Sigmoid colon (tissue), 4 donors: ENCODE measurements at regions not wholly inside any gene's neighbourhood (a gene's known extent, or its start where the extent isn't known, plus 50 kb on each side); places are given as distances from the start of the nearest gene placed in this dataset.

Source experiments
- EP300 ChIP-seq, 4 donors: sonication (generic); formaldehyde crosslinking; IDR thresholded peaks; one replicate each; pipeline ENCODE4 v1.6.1; 2017; ENCODE audit warnings: antibody characterized with exemption in 4 of 4
- POLR2AphosphoS5 ChIP-seq, 4 donors: sonication (generic); formaldehyde crosslinking; IDR thresholded peaks; one replicate each; pipeline ENCODE4 v1.6.1; 2017; ENCODE audit warnings: antibody characterized with exemption in 4 of 4
- TF ChIP-seq, protein P1 (sequence below), 4 experiments: fragments of 450-650 bp in 3 of 4; fragments of 200-600 bp in 1 of 4; IDR thresholded peaks; one replicate each; pipeline ENCODE4 v1.5.1; 2016 to 2019; ENCODE audit warnings: antibody characterized with exemption in 4 of 4, mild to moderate bottlenecking in 3 of 4, moderate library complexity in 2 of 4

DNA sequence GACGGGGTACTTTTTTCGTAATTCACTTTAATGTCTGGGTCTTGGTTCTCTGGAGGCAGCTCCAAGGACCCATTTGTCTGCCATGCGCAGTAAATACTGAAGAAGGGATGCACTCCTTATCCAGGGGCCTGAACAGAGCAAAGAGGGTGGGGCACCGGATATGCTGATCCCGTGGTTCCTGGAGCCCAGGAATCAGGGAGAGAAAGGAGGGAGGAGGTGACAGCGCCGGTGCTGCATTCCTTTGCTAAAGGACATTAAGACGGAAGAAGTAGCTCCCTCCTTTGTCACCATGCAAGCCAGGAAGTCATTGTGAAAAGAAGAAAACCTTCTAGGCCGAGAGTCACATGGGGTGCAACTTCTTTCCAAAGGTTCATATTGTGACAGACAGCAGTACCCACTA lies 1057.7 kb downstream of the VRK1 start:
- TF ChIP-seq, protein P1, sequence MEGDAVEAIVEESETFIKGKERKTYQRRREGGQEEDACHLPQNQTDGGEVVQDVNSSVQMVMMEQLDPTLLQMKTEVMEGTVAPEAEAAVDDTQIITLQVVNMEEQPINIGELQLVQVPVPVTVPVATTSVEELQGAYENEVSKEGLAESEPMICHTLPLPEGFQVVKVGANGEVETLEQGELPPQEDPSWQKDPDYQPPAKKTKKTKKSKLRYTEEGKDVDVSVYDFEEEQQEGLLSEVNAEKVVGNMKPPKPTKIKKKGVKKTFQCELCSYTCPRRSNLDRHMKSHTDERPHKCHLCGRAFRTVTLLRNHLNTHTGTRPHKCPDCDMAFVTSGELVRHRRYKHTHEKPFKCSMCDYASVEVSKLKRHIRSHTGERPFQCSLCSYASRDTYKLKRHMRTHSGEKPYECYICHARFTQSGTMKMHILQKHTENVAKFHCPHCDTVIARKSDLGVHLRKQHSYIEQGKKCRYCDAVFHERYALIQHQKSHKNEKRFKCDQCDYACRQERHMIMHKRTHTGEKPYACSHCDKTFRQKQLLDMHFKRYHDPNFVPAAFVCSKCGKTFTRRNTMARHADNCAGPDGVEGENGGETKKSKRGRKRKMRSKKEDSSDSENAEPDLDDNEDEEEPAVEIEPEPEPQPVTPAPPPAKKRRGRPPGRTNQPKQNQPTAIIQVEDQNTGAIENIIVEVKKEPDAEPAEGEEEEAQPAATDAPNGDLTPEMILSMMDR (IDR thresholded peaks at IDR 0.05), result no peak
- TF ChIP-seq POLR2AphosphoS5 (IDR thresholded peaks at IDR 0.05) (no peak), EP300 (IDR thresholded peaks at IDR 0.05) (no peak)
